ENCODE measurements at regions not wholly inside any gene's neighbourhood (a gene's known extent, or its start where the extent isn't known, plus 50 kb on each side); places are given as distances from the start of the nearest gene placed in this dataset.

GRCh38 chr3:11901286-11901875, 54.7 kb upstream of the TAMM41 start:
- no peak for TF ChIP-seq CTCF (conservative IDR thresholded peaks at IDR 0.05)
- no peak for TF ChIP-seq ZFX (IDR thresholded peaks at IDR 0.05)
